Renal cortex interstitium (tissue), 11 donors: ENCODE measurements at regions not wholly inside any gene's neighbourhood (a gene's known extent, or its start where the extent isn't known, plus 50 kb on each side); places are given as distances from the start of the nearest gene placed in this dataset.
"Not testable (repeated sequence)": the region's sequence is repeated elsewhere in the genome, so short reads cannot be mapped to it uniquely, and the experiment has no call there.

Experiments used
- DNase-seq, 11 donors: peaks; one replicate each; pipeline ENCODE4 v3.0.0-alpha.2; 2013; ENCODE audit warnings: low read depth in 9 of 11, low spot score in 4 of 11; ENCODE audit errors: extremely low read depth in 1 of 11

- DNase-seq, result not testable (repeated sequence)
These were observed 108.0 kb upstream of the PRSS1 start for GRCh38 chr7:142641252-142641651.

- no peak for DNase-seq
These were observed 110.7 kb upstream of the PRSS1 start for GRCh38 chr7:142638581-142638980.

- no peak for DNase-seq
These were observed 112.0 kb upstream of the PRSS1 start for GRCh38 chr7:142637240-142637639.

GRCh38 chr7:142636751-142637150 lies 112.5 kb upstream of the PRSS1 start:
- no peak for DNase-seq

- DNase-seq, result not testable (repeated sequence)
These were observed 113.2 kb upstream of the PRSS1 start for GRCh38 chr7:142636107-142636506.

- DNase-seq, result peak; percentile 17 to 59 (median 40)
These were observed 116.8 kb upstream of the PRSS1 start for GRCh38 chr7:142632271-142633134.

GRCh38 chr7:142629588-142630260 lies 119.5 kb upstream of the PRSS1 start:
- no peak for DNase-seq

GRCh38 chr7:142628945-142629344 lies 120.3 kb upstream of the PRSS1 start:
- no peak for DNase-seq

- not testable (repeated sequence) for DNase-seq
These were observed 122.0 kb upstream of the PRSS1 start for GRCh38 chr7:142627223-142627622.

GRCh38 chr7:142626420-142627035 lies 122.7 kb upstream of the PRSS1 start:
- peak in 4 of 11 donors; percentile 5 to 18 (median 11) for DNase-seq

GRCh38 chr7:142625216-142625615 lies 124.1 kb upstream of the PRSS1 start:
- not testable (repeated sequence) for DNase-seq

- no peak for DNase-seq
These were observed 128.9 kb upstream of the PRSS1 start for GRCh38 chr7:142620402-142620801.

GRCh38 chr7:142618655-142619351 lies 130.5 kb upstream of the PRSS1 start:
- no peak for DNase-seq

- no peak for DNase-seq
These were observed 132.4 kb upstream of the PRSS1 start for GRCh38 chr7:142616842-142617241.

- DNase-seq, result no peak
These were observed 133.1 kb upstream of the PRSS1 start for GRCh38 chr7:142616121-142616643.

- no peak for DNase-seq
These were observed 133.8 kb upstream of the PRSS1 start for GRCh38 chr7:142615508-142615907.

- no peak for DNase-seq
These were observed 135.2 kb upstream of the PRSS1 start for GRCh38 chr7:142614116-142614515.

GRCh38 chr7:142612237-142612881 lies 136.9 kb upstream of the PRSS1 start:
- no peak for DNase-seq
